Endothelial cell of umbilical vein (primary cell): ENCODE measurements at regions not wholly inside any gene's neighbourhood (a gene's known extent, or its start where the extent isn't known, plus 50 kb on each side); places are given as distances from the start of the nearest gene placed in this dataset.

Experiments used
- BruUV-seq: library from RNA; stranded (reverse); fragments of 400-500 nt; replicated peaks from 2 replicates; lab custom pipeline; 2021; lab: Mats Ljungman, UMichigan
- CTCF ChIA-PET: fragments of 300-600, 350-600 bp; sonication (Branson Sonifier 250); formaldehyde crosslinking; loops from one replicate; lab custom pipeline; 2021; ENCODE audit warnings: antibody characterized with exemption, inconsistent platforms; lab: Charles Lee
- POLR2A ChIA-PET: fragments of 300-600, 350-600 bp; sonication (Branson Sonifier 250); formaldehyde crosslinking; loops from one replicate; lab custom pipeline; 2021; ENCODE audit warnings: antibody characterized with exemption, inconsistent platforms; lab: Charles Lee
- DNase-seq: peaks from one replicate; pipeline ENCODE4 v3.0.0-alpha.2; 2011; ENCODE audit warnings: low read depth, low spot score
- FAIRE-seq: peaks from 2 replicates; lab custom pipeline; 2011; peaks lifted over from hg19 to GRCh38; lab: Jason Lieb, UNC
- H2AFZ ChIP-seq: 2 replicates; pipeline ENCODE4 v1.6.0; 2012; ENCODE audit warnings: low read depth, low read length, control low read depth, inconsistent platforms
- H3K27ac ChIP-seq: 2 replicates; pipeline ENCODE4 v1.5.1; 2011; ENCODE audit warnings: low read depth, mild to moderate bottlenecking, control low read depth, low read length, moderate library complexity; ENCODE audit not compliant: insufficient read depth
- H3K27me3 ChIP-seq, 2 experiments: 2 replicates each; pipeline versions ENCODE4 v1.6.0 to v1.6.1; 2011; ENCODE audit warnings: low read length in 2 of 2, mixed read lengths in 1 of 2; ENCODE audit not compliant: control insufficient read depth in 2 of 2, insufficient read depth in 2 of 2
- H3K36me3 ChIP-seq, 2 experiments: 2 replicates in 1 of 2; 3 replicates in 1 of 2; pipeline ENCODE4 v1.5.1; 2011; ENCODE audit warnings: low read length in 2 of 2, mild to moderate bottlenecking in 1 of 2, moderate library complexity in 1 of 2; ENCODE audit not compliant: control insufficient read depth in 2 of 2, insufficient read depth in 2 of 2; ENCODE audit errors: extremely low read depth in 1 of 2
- H3K4me1 ChIP-seq: 3 replicates; pipeline ENCODE4 v1.5.1; 2011; ENCODE audit warnings: mild to moderate bottlenecking, low read length; ENCODE audit not compliant: control insufficient read depth, insufficient read depth; ENCODE audit errors: extremely low read depth
- H3K4me2 ChIP-seq: 2 replicates; pipeline ENCODE4 v1.6.1; 2011; ENCODE audit warnings: low read length, control low read depth, mixed read lengths; ENCODE audit not compliant: insufficient read depth
- H3K4me3 ChIP-seq, 3 experiments: fragments of 200-600 bp in 1 of 3; sonication (generic), shearing (Covaris generic) in 1 of 3; replicated peaks in 1 of 3; 2 replicates each; pipeline ENCODE4 v1.5.1; 2011 to 2016; ENCODE audit warnings: control low read depth in 3 of 3, low read length in 3 of 3, mild to moderate bottlenecking in 2 of 3, inconsistent platforms in 1 of 3, low read depth in 1 of 3, moderate library complexity in 1 of 3; ENCODE audit not compliant: insufficient read depth in 1 of 3
- H3K79me2 ChIP-seq: 2 replicates; pipeline ENCODE4 v1.6.0; 2012; ENCODE audit warnings: low read length, inconsistent platforms; ENCODE audit not compliant: control insufficient read depth, insufficient read depth
- H3K9ac ChIP-seq: replicated peaks from 2 replicates; pipeline ENCODE3; 2011; ENCODE audit warnings: low read length, control low read depth; ENCODE audit not compliant: insufficient read depth; ENCODE audit errors: extremely low read depth
- H3K9me1 ChIP-seq: replicated peaks from 3 replicates; pipeline ENCODE4 v1.6.0; 2011; ENCODE audit warnings: mild to moderate bottlenecking, low read length; ENCODE audit not compliant: control insufficient read depth, insufficient read depth; ENCODE audit errors: extremely low read depth
- H3K9me3 ChIP-seq: replicated peaks from 2 replicates; pipeline ENCODE4 v1.5.1; 2012; ENCODE audit warnings: low read length, inconsistent platforms; ENCODE audit not compliant: control insufficient read depth, insufficient read depth
- H4K20me1 ChIP-seq: replicated peaks from 2 replicates; pipeline ENCODE3; 2011; ENCODE audit warnings: mild to moderate bottlenecking, low read length; ENCODE audit not compliant: control insufficient read depth, insufficient read depth; ENCODE audit errors: extremely low read depth
- EZH2 ChIP-seq: IDR thresholded peaks from 2 replicates; pipeline ENCODE4 v1.6.1; 2012; ENCODE audit warnings: borderline replicate concordance, low read depth, mild to moderate bottlenecking, moderate library complexity, low read length, inconsistent platforms; ENCODE audit not compliant: severe bottlenecking
- FOS ChIP-seq: IDR thresholded peaks from 2 replicates; pipeline ENCODE4 v1.6.1; 2011; ENCODE audit warnings: mild to moderate bottlenecking, low read length, moderate library complexity, borderline replicate concordance; ENCODE audit not compliant: insufficient read depth
- GATA2 ChIP-seq: IDR thresholded peaks from 2 replicates; pipeline ENCODE4 v1.7.0; 2011; ENCODE audit warnings: low read depth, mild to moderate bottlenecking, moderate library complexity, mixed read lengths, low read length; ENCODE audit not compliant: insufficient read length, insufficient read depth
- JUN ChIP-seq: IDR thresholded peaks from 2 replicates; pipeline ENCODE4 v1.6.1; 2011; ENCODE audit warnings: borderline replicate concordance, low read depth; ENCODE audit not compliant: insufficient read length, insufficient read depth
- MYC ChIP-seq: IDR thresholded peaks from one replicate; pipeline ENCODE4 v1.6.1; 2011; ENCODE audit warnings: mild to moderate bottlenecking, low read depth, low read length
- POLR2A ChIP-seq: IDR thresholded peaks from 2 replicates; pipeline ENCODE4 v1.6.1; 2012; ENCODE audit warnings: low read depth, mild to moderate bottlenecking, control low read depth, low read length
- POLR2AphosphoS5 ChIP-seq: IDR thresholded peaks from 2 replicates; pipeline ENCODE4 v1.6.1; 2012; ENCODE audit warnings: low read depth, mild to moderate bottlenecking, control low read depth, low read length, moderate library complexity; ENCODE audit not compliant: insufficient read depth
- dilution Hi-C: fragments of 300-500 bp; cut with MboI; formaldehyde crosslinking; loops from one replicate; pipeline ENCODE4 v1.15.0; 2019; ENCODE audit warnings: low sequenced_read_pairs; ENCODE audit not compliant: extremely low pct_ligation_motif_present
- intact Hi-C: fragments of 100-400 bp; cut with micrococcal nuclease; formaldehyde crosslinking; loops from one replicate; pipeline ENCODE4 v1.10.0; 2022
- TF ChIP-seq, protein P1 (sequence below): IDR thresholded peaks from 2 replicates; pipeline ENCODE4 v1.6.1; 2011; ENCODE audit not compliant: insufficient read depth, insufficient read length
- TF ChIP-seq, protein P2 (sequence below), 2 donors: IDR thresholded peaks; 1 replicate in 1 of 2; 2 replicates in 1 of 2; pipeline ENCODE4 v1.5.1; 2011; ENCODE audit warnings: low read length in 2 of 2, mild to moderate bottlenecking in 2 of 2, moderate library complexity in 2 of 2, control low read depth in 1 of 2, inconsistent platforms in 1 of 2, low read depth in 1 of 2; ENCODE audit not compliant: insufficient read depth in 1 of 2; ENCODE audit errors: extremely low read depth in 1 of 2

GRCh38 chr20:60713396-60713795 is 538.7 kb upstream of the CDH4 start:
- no peak overlapping the region for H3K4me3 ChIP-seq
- BruUV-seq: no TSS peak
- H2AFZ ChIP-seq: no peak overlapping the region
- no peak overlapping the region for H3K4me2 ChIP-seq
- no peaks in the 10 kb centered on the region for H3K79me2 ChIP-seq
- ChIA-PET CTCF (no interaction called here), POLR2A (no interaction called here)
- H3K4me1 ChIP-seq: no peaks in the 10 kb centered on the region
- dilution Hi-C loops (no loop called here), intact Hi-C loops (no loop called here)
- peaks cover 4% of the 10 kb centered on the region for H3K9me3 ChIP-seq
- no peaks in the 10 kb centered on the region for H3K36me3 ChIP-seq
- no peak overlapping the region for H3K9ac ChIP-seq
- no peaks in the 10 kb centered on the region for H3K27me3 ChIP-seq
- H4K20me1 ChIP-seq: no peaks in the 10 kb centered on the region
- TF ChIP-seq, protein P1, sequence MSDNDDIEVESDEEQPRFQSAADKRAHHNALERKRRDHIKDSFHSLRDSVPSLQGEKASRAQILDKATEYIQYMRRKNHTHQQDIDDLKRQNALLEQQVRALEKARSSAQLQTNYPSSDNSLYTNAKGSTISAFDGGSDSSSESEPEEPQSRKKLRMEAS: no peak
- TF ChIP-seq EZH2 (no peak), MYC (no peak), POLR2AphosphoS5 (no peak), GATA2 (no peak), POLR2A (no peak), FOS (no peak), JUN (no peak)
- TF ChIP-seq, protein P2, sequence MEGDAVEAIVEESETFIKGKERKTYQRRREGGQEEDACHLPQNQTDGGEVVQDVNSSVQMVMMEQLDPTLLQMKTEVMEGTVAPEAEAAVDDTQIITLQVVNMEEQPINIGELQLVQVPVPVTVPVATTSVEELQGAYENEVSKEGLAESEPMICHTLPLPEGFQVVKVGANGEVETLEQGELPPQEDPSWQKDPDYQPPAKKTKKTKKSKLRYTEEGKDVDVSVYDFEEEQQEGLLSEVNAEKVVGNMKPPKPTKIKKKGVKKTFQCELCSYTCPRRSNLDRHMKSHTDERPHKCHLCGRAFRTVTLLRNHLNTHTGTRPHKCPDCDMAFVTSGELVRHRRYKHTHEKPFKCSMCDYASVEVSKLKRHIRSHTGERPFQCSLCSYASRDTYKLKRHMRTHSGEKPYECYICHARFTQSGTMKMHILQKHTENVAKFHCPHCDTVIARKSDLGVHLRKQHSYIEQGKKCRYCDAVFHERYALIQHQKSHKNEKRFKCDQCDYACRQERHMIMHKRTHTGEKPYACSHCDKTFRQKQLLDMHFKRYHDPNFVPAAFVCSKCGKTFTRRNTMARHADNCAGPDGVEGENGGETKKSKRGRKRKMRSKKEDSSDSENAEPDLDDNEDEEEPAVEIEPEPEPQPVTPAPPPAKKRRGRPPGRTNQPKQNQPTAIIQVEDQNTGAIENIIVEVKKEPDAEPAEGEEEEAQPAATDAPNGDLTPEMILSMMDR (IDR thresholded peaks at IDR 0.05; ENCODE audit: extremely low read depth in 1 of 2, insufficient read depth in 1 of 2, low read depth in 1 of 2, low read length in 2 of 2): no peak
- no peak for DNase-seq
- no peaks in the 10 kb centered on the region for H3K9me1 ChIP-seq
- H3K27ac ChIP-seq: no peak overlapping the region
- FAIRE-seq: no peak
